NCI-H146 treated with DMSO at 0.1 percent for 48 hours (cell line): ENCODE measurements at regions not wholly inside any gene's neighbourhood (a gene's known extent, or its start where the extent isn't known, plus 50 kb on each side); places are given as distances from the start of the nearest gene placed in this dataset.

ENCODE experiments used
- DNase-seq: peaks from one replicate; lab custom pipeline; 2025; ENCODE audit not compliant: unreplicated experiment; lab: John Stamatoyannopoulos, UW

DNA sequence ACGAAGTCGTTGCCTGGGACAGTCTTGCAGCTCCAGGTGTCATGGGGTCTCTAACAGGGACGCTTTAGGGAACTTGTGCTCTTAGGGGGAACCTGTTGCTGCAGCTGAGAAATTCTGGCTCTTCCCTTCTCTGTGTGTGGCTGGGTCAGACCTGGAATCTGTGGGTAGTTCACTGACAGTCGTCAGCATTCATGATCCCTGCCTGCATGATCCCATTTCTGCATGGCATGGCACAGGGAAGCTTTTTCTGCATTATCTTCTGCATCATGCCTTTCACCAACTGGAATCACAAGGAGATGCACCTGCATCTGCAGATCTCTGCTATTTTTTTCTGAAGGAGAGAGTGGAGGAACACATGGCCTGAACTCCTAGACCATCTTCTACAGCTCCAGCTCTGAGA lies 85.6 kb downstream of the SOX9 start:
- no peak for DNase-seq

DNA sequence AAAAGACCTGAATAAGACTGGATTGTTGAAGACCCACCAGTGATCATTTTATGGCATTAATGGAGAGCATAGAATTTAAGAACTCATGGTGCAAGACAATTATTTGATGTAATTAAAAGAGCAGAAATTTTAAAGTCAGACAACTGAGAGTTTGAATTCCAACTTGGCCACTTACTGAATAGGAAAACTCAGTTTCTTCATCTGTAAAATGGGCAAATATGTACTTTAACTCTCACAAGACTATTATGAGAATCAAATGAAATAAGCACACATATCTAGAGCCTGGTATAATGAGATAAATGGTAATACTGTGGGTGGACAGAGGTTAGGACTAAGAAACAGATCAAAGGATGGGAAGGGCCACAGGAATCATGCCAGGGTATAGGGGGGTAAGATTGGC lies 88.0 kb downstream of the SOX9 start:
- no peak for DNase-seq

DNA sequence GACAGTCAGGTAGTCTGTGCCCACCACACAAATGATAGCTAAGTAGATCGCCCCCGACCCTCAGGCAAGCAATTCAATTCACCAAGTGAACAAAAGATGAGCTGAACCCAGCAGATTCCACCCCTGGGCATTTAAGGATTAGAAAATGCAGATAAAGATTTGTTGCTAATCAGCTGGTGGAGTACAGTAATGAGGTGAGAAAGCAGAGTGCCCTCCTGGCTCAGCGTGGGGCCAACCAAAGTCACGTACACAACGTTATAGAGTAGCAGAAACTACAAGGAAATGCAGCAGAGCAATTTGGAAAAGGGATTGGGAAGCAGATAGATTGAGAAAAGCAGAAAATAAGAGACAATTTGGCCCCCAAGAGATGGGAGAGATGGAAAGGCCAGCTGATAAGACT lies 91.2 kb downstream of the SOX9 start:
- DNase-seq = no peak

GRCh38 chr17:72215490-72215889 lies 94.7 kb downstream of the SOX9 start:
- DNase-seq = no peak

- DNase-seq = no peak
Measured at GRCh38 chr17:72215928-72216327, 95.1 kb downstream of the SOX9 start.

DNA sequence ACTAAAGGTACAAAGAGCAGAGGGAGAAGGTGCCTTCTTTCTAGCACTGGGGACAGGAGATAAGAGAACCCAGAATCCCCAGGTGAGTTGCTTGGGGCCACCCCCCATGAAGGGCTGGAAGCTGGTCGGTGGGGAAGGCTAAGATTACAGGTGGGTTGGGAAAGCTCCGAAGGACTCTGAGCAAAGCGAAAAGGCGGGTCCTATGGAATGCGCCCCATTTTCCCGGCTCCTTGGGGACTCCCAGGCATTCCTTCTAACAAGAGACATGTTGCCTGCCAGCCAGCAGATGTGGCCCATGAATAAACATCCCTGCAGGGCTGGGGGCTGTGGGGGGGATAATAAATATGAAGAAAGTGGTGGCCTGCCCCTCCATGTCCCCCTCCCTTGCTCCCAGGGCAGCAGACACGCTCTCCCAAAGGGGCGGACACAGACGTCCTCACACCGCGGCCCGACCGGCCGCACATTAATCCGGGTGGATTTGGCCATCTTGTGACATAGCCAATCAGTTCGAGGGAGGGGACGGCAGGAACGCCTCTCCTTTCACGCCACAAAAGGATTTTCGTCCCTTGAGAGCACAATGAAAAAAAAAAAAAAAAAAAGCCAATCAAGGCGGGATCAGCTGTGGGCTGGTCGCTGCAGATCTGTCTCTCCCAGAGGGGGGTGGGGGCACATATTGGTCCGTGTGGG lies 98.5 kb downstream of the SOX9 start:
- no peak for DNase-seq

GRCh38 chr17:72219824-72220493 lies 99.1 kb downstream of the SOX9 start:
- no peak for DNase-seq

DNA sequence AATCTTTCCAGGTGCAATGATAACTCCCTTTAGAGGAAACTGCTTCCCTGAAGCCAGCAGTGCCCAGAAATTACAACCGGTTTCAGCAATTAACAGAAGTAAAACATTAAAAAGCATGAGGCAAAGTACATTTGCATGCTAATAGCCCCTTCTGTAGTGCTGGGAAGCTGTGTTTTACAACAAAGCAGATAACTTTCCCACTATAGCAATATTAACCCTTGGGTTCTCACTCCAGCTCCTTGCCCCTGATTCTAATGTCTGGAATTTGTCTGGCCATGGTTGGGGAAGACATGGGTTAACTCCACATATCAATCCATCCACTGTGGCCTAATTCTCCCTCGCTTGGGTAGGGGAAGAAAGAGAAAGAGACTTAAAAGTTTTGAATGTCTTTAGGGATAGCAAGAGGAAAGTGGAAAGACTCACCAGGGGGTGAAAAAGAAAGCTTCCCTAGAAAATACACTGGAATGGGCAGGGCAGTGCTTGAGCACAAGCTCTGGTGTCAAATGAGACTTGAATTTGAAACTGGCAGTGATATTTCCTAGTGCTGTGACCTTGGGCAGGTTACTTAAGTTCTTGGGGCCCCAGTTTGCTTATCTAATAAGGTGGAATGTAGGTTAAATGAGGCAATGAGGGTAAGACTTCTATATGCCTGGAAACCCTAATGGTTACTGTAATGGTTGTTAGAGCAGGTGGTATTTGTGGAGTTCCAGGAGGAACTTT lies 102.0 kb downstream of the SOX9 start:
- no peak for DNase-seq

GRCh38 chr17:72223866-72224291 lies 103.1 kb downstream of the SOX9 start:
- DNase-seq = no peak

DNA sequence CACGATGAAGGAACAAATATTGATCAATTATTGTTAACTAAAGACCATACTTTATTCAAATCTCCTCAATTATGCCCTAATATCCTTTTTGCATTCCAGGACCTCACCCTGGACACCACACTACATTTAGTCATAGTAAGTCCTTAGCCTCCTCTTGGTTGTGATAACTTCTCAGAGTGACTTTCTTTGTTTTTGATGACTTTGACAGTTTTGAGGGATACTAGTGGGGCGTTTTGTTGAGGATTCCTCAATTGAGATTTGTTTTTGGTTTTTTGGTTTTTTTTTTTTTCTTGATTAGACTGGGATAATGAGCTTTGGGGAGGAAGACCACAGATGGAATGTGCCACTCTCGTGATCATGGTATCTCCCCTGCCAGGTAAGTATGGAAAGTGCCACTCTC lies 105.5 kb downstream of the SOX9 start:
- DNase-seq = no peak

- DNase-seq = no peak
Measured at GRCh38 chr17:72233986-72234385, 113.2 kb downstream of the SOX9 start.

DNA sequence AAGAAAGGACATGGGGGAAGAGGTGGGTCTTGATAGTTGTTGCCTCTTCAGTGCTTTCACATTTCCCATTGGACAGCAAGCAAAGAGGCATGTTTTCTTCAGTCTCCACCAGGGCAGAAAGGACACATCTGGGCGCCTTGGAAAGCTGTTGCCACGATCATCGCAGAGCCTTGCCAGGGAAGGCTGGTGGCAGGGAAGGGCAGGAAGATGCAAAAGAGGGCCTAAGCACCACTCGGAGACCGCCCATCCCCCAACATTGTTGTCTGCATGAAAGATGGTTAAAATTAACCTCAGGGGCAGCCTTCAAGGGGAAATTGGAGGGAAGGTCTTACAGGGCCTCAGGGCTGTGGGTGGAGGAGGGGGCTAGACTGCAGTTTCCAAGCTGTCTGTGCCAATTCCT lies 114.2 kb downstream of the SOX9 start:
- no peak for DNase-seq

DNA sequence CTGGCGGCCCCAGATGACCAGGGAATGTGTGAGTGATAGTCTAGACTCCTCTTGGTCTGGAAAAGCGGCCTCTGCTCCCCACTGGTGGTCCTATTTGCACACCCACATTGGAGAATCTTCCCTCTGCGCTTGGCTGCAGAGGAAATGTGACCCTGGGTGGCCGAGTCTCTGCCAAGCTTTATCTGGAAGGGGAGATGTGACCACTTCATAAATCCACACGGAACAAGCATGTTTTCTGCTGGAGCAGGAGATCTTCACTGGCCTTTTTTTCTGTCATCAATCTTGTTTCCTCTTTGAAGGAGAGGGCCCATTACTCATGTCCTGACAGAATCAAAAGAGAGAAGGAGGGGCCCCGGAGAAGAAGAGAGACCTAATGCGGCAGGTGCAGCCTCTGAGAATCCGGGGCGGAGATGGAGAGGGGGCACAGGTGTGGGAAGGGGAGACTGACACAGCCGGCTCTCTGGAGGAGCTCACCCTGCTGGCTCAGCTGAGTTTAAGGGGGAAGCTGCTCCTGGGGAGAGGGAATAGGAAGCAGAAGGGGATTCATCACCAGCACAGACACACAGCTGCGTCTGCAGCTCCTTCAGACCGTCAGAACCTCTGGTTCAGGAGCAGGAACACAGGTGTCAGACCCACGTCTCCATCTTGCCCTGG lies 116.3 kb downstream of the SOX9 start:
- DNase-seq = no peak

GRCh38 chr17:72238157-72238673 lies 117.4 kb downstream of the SOX9 start:
- DNase-seq = no peak

- no peak for DNase-seq
Measured at GRCh38 chr17:72239548-72239947, 118.7 kb downstream of the SOX9 start.

DNA sequence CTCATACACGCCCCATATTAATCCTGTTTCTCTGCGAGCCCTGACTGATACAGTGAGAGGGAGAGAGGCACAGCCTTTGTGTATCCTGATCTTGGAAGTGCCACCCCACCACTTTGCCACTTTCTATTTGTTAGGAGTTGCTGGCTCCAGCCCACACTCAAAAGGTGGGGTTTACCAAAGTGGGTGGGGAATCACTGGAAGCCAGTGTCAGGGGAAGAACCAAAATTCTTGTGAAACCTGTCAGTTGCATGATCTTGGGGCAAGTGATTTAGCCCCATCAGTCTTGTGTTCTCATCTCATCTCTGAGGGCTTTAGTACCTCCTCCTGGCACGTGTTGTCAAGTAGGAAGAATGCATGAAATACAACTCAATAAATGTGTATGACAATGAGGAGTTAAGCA lies 119.5 kb downstream of the SOX9 start:
- DNase-seq = no peak

DNA sequence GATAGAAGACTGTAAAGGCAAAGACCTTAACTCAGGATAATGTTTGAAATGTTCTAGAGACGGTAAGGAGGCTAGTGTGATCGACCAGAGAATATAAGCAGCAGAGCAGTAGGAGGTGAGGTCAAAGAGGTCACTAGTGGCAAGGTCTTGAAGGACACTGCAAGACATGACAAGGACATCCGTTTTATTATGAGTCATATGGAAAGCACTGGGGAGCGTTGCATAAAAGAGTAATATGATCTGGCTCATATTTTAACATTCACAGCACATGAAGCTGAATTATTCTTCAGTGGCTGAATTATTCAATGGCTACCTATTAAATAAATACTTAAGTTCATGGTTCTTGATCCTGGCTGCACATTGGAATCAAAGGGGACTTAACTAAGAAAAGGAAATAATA lies 123.7 kb downstream of the SOX9 start:
- DNase-seq = no peak

DNA sequence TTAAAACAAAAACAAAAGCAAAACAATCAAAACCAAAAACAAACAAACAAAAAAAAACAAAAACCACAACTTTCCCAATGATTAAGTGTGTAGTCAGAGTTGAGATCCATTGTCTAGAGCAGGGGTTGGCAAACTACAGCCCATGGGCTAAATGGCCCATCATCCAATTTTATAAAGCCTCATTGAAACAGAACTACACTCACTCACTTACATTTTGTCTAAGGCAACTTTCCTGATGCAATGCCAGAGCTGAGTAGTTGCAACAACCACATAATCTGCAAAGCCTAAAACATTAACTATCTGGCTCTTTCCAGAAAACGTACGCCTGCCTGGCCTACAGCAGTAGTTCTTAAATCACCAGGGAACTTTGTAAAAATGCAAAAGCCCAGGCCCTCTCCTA lies 124.1 kb downstream of the SOX9 start:
- no peak for DNase-seq

GRCh38 chr17:72249441-72249840 lies 128.6 kb downstream of the SOX9 start:
- no peak for DNase-seq

- no peak for DNase-seq
Measured at GRCh38 chr17:72250206-72250605, 129.4 kb downstream of the SOX9 start.

DNA sequence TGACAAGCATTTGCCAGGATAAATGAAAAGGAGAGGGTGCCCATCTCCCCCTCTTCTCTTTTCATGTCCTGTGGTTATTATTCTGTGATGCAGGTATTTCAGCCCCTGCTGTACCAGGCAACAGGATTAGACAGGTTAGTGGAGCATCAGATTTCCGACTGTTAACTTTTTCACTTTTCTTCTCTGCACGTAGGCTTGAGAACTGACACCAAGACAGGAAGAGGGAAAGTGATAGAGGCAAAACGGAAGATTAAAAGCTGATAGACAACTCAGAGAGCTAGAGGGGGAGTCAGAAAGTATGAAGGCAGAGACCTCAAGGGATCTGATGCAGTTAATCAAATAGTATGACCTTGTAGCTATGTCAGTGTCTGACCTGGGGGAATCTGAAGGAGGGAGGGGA lies 132.8 kb downstream of the SOX9 start:
- DNase-seq = no peak
